ENCODE measurements at regions not wholly inside any gene's neighbourhood (a gene's known extent, or its start where the extent isn't known, plus 50 kb on each side); places are given as distances from the start of the nearest gene placed in this dataset.
A peak's percentile ranks its signal among the peaks of the same experiment; 100 is the strongest.

GRCh38 chr7:94250124-94250523 lies 144.6 kb upstream of the COL1A2 start:
- no peaks in the 10 kb centered on the region for H3K27me3 ChIP-seq (ENCODE audit: control insufficient read depth in 5 of 5, insufficient read depth in 4 of 5, low read length in 5 of 5)
- no peaks in the 10 kb centered on the region for H3K36me3 ChIP-seq (ENCODE audit: control insufficient read depth in 5 of 5, insufficient read depth in 5 of 5, low read length in 5 of 5)
- H3K9ac ChIP-seq (ENCODE audit: low read length in 5 of 5) = no peak overlapping the region
- H3K9me3 ChIP-seq (ENCODE audit: control insufficient read depth in 5 of 5, low read length in 5 of 5) = no peaks in the 10 kb centered on the region
- no peak overlapping the region for H3K27ac ChIP-seq (ENCODE audit: low read depth, low read length)
- no peaks in the 10 kb centered on the region for H3K4me1 ChIP-seq (ENCODE audit: control insufficient read depth in 5 of 5, insufficient read depth in 5 of 5, low read length in 5 of 5)
- no peak overlapping the region for H3K4me3 ChIP-seq (ENCODE audit: low read depth in 1 of 5, low read length in 5 of 5)

- H3K27ac ChIP-seq (ENCODE audit: low read depth, low read length) = no peak overlapping the region
- H3K9me3 ChIP-seq (ENCODE audit: control insufficient read depth in 5 of 5, low read length in 5 of 5) = no peaks in the 10 kb centered on the region
- H3K36me3 ChIP-seq (ENCODE audit: control insufficient read depth in 5 of 5, insufficient read depth in 5 of 5, low read length in 5 of 5) = no peaks in the 10 kb centered on the region
- H3K4me3 ChIP-seq (ENCODE audit: low read depth in 1 of 5, low read length in 5 of 5) = no peak overlapping the region
- H3K4me1 ChIP-seq (ENCODE audit: control insufficient read depth in 5 of 5, insufficient read depth in 5 of 5, low read length in 5 of 5) = no peaks in the 10 kb centered on the region
- no peaks in the 10 kb centered on the region for H3K27me3 ChIP-seq (ENCODE audit: control insufficient read depth in 5 of 5, insufficient read depth in 4 of 5, low read length in 5 of 5)
- H3K9ac ChIP-seq (ENCODE audit: low read length in 5 of 5) = no peak overlapping the region
Observed at GRCh38 chr7:94250987-94251386, 143.7 kb upstream of the COL1A2 start.

- Histone ChIP-seq H3K36me3 (ENCODE audit: control insufficient read depth in 5 of 5, insufficient read depth in 5 of 5, low read length in 5 of 5) (no peaks in the 10 kb centered on the region), H3K27me3 (ENCODE audit: control insufficient read depth in 5 of 5, insufficient read depth in 4 of 5, low read length in 5 of 5) (no peaks in the 10 kb centered on the region), H3K4me1 (ENCODE audit: control insufficient read depth in 5 of 5, insufficient read depth in 5 of 5, low read length in 5 of 5) (no peaks in the 10 kb centered on the region), H3K9ac (ENCODE audit: low read length in 5 of 5) (no peak overlapping the region), H3K27ac (ENCODE audit: low read depth, low read length) (no peak overlapping the region), H3K4me3 (ENCODE audit: low read depth in 1 of 5, low read length in 5 of 5) (no peak overlapping the region), H3K9me3 (ENCODE audit: control insufficient read depth in 5 of 5, low read length in 5 of 5) (no peaks in the 10 kb centered on the region)
Observed at GRCh38 chr7:94252124-94252523, 142.6 kb upstream of the COL1A2 start.

GRCh38 chr7:94252971-94253370 lies 141.7 kb upstream of the COL1A2 start:
- Histone ChIP-seq H3K4me3 (ENCODE audit: low read depth in 1 of 5, low read length in 5 of 5) (no peak overlapping the region), H3K27me3 (ENCODE audit: control insufficient read depth in 5 of 5, insufficient read depth in 4 of 5, low read length in 5 of 5) (no peaks in the 10 kb centered on the region), H3K4me1 (ENCODE audit: control insufficient read depth in 5 of 5, insufficient read depth in 5 of 5, low read length in 5 of 5) (no peaks in the 10 kb centered on the region), H3K27ac (ENCODE audit: low read depth, low read length) (no peak overlapping the region), H3K9ac (ENCODE audit: low read length in 5 of 5) (no peak overlapping the region), H3K9me3 (ENCODE audit: control insufficient read depth in 5 of 5, low read length in 5 of 5) (no peaks in the 10 kb centered on the region), H3K36me3 (ENCODE audit: control insufficient read depth in 5 of 5, insufficient read depth in 5 of 5, low read length in 5 of 5) (no peaks in the 10 kb centered on the region)

- Histone ChIP-seq H3K9ac (ENCODE audit: low read length in 5 of 5) (no peak overlapping the region), H3K9me3 (ENCODE audit: control insufficient read depth in 5 of 5, low read length in 5 of 5) (no peaks in the 10 kb centered on the region), H3K27ac (ENCODE audit: low read depth, low read length) (no peak overlapping the region), H3K4me1 (ENCODE audit: control insufficient read depth in 5 of 5, insufficient read depth in 5 of 5, low read length in 5 of 5) (peaks cover 0 to 3% (median 0%) of the 10 kb centered on the region in 5 donors), H3K4me3 (ENCODE audit: low read depth in 1 of 5, low read length in 5 of 5) (no peak overlapping the region), H3K27me3 (ENCODE audit: control insufficient read depth in 5 of 5, insufficient read depth in 4 of 5, low read length in 5 of 5) (no peaks in the 10 kb centered on the region), H3K36me3 (ENCODE audit: control insufficient read depth in 5 of 5, insufficient read depth in 5 of 5, low read length in 5 of 5) (no peaks in the 10 kb centered on the region)
Observed at GRCh38 chr7:94253686-94254085, 141.0 kb upstream of the COL1A2 start.

DNA sequence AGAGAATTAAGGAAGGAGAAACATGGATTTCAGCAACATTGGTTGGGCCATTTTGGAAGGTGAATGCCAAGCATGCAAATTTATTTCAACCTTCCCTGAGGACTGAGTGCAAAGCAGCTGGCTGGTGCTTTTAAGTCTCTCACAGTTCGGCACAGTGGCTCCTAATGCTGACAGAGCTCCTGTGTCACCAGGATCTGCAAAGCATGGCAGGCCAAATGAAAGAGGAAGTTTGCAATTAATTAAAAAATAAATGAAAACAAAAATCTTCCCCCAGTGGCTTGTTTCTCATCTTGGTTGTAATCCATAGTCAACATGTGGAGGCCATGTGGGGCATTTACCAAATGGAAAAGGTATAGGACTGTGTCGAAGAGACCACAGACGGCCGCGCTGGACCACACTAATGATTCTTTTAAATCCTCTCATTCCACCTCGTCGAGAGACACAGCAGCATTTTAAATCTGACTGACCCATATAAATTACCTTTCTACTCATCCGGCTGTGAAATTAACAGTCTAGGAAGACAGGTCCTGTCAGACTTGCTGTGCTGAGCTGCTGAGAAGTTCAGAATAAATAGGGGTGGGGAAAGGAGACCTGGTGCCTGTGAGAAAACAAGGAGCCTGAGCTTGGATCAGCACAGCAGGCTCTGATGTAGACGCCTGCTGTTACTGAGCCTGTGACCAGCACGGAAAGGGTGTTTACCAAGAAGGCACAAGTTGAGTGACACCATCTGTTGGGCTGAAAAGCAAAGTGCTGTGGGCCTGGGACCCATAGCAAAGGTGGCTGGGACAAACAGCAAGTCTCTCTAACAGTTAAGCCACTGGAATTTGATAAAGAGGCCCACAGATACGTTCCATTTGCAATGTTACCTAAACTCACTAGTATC lies 136.0 kb upstream of the COL1A2 start:
- Histone ChIP-seq H3K9ac (ENCODE audit: low read length in 5 of 5) (no peak overlapping the region), H3K4me1 (ENCODE audit: control insufficient read depth in 5 of 5, insufficient read depth in 5 of 5, low read length in 5 of 5) (peaks cover 0 to 4% (median 0%) of the 10 kb centered on the region in 5 donors), H3K36me3 (ENCODE audit: control insufficient read depth in 5 of 5, insufficient read depth in 5 of 5, low read length in 5 of 5) (no peaks in the 10 kb centered on the region), H3K27me3 (ENCODE audit: control insufficient read depth in 5 of 5, insufficient read depth in 4 of 5, low read length in 5 of 5) (no peaks in the 10 kb centered on the region), H3K9me3 (ENCODE audit: control insufficient read depth in 5 of 5, low read length in 5 of 5) (no peaks in the 10 kb centered on the region), H3K27ac (ENCODE audit: low read depth, low read length) (no peak overlapping the region), H3K4me3 (ENCODE audit: low read depth in 1 of 5, low read length in 5 of 5) (no peak overlapping the region)

GRCh38 chr7:94261067-94261466 lies 133.6 kb upstream of the COL1A2 start:
- no peaks in the 10 kb centered on the region for H3K27me3 ChIP-seq (ENCODE audit: control insufficient read depth in 5 of 5, insufficient read depth in 4 of 5, low read length in 5 of 5)
- peaks cover 0 to 6% (median 2%) of the 10 kb centered on the region in 5 donors for H3K4me1 ChIP-seq (ENCODE audit: control insufficient read depth in 5 of 5, insufficient read depth in 5 of 5, low read length in 5 of 5)
- no peaks in the 10 kb centered on the region for H3K9me3 ChIP-seq (ENCODE audit: control insufficient read depth in 5 of 5, low read length in 5 of 5)
- no peak overlapping the region for H3K9ac ChIP-seq (ENCODE audit: low read length in 5 of 5)
- H3K27ac ChIP-seq (ENCODE audit: low read depth, low read length) = no peak overlapping the region
- no peak overlapping the region for H3K4me3 ChIP-seq (ENCODE audit: low read depth in 1 of 5, low read length in 5 of 5)
- no peaks in the 10 kb centered on the region for H3K36me3 ChIP-seq (ENCODE audit: control insufficient read depth in 5 of 5, insufficient read depth in 5 of 5, low read length in 5 of 5)

GRCh38 chr7:94264756-94265155 lies 129.9 kb upstream of the COL1A2 start:
- peak overlapping the region; percentile 20 for H3K27ac ChIP-seq (ENCODE audit: low read depth, low read length)
- H3K36me3 ChIP-seq (ENCODE audit: control insufficient read depth in 5 of 5, insufficient read depth in 5 of 5, low read length in 5 of 5) = no peaks in the 10 kb centered on the region
- peaks cover 4 to 11% (median 6%) of the 10 kb centered on the region in 5 donors for H3K4me1 ChIP-seq (ENCODE audit: control insufficient read depth in 5 of 5, insufficient read depth in 5 of 5, low read length in 5 of 5)
- no peak overlapping the region for H3K9ac ChIP-seq (ENCODE audit: low read length in 5 of 5)
- H3K4me3 ChIP-seq (ENCODE audit: low read depth in 1 of 5, low read length in 5 of 5) = no peak overlapping the region
- no peaks in the 10 kb centered on the region for H3K27me3 ChIP-seq (ENCODE audit: control insufficient read depth in 5 of 5, insufficient read depth in 4 of 5, low read length in 5 of 5)
- no peaks in the 10 kb centered on the region for H3K9me3 ChIP-seq (ENCODE audit: control insufficient read depth in 5 of 5, low read length in 5 of 5)

DNA sequence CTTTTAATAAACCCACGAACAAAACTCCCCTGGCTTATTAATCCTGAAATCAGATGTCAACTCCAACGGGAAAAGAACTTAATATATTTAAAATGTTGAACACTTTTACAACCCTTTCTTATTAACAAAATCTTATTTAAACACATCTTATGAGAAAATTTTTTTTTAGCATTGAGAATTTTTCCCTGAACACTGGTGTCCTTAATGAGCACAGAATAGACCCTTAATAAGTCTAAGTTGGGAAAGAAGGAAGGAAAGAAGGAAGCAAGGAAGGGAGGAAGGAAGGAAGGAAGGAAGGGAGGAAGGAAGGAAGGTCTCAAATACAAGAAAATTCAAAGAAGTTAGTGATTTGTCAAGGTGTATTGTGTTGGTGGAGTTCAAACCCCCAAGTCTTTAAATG lies 129.2 kb upstream of the COL1A2 start:
- Histone ChIP-seq H3K4me3 (ENCODE audit: low read depth in 1 of 5, low read length in 5 of 5) (no peak overlapping the region), H3K4me1 (ENCODE audit: control insufficient read depth in 5 of 5, insufficient read depth in 5 of 5, low read length in 5 of 5) (peaks cover 4 to 10% (median 6%) of the 10 kb centered on the region in 5 donors), H3K9ac (ENCODE audit: low read length in 5 of 5) (no peak overlapping the region), H3K27me3 (ENCODE audit: control insufficient read depth in 5 of 5, insufficient read depth in 4 of 5, low read length in 5 of 5) (no peaks in the 10 kb centered on the region), H3K27ac (ENCODE audit: low read depth, low read length) (peak overlapping the region; percentile 77), H3K9me3 (ENCODE audit: control insufficient read depth in 5 of 5, low read length in 5 of 5) (no peaks in the 10 kb centered on the region), H3K36me3 (ENCODE audit: control insufficient read depth in 5 of 5, insufficient read depth in 5 of 5, low read length in 5 of 5) (no peaks in the 10 kb centered on the region)

GRCh38 chr7:94266238-94266644 lies 128.5 kb upstream of the COL1A2 start:
- H3K4me1 ChIP-seq (ENCODE audit: control insufficient read depth in 5 of 5, insufficient read depth in 5 of 5, low read length in 5 of 5) = peaks cover 4 to 10% (median 6%) of the 10 kb centered on the region in 5 donors
- no peaks in the 10 kb centered on the region for H3K36me3 ChIP-seq (ENCODE audit: control insufficient read depth in 5 of 5, insufficient read depth in 5 of 5, low read length in 5 of 5)
- H3K9ac ChIP-seq (ENCODE audit: low read length in 5 of 5) = no peak overlapping the region
- H3K9me3 ChIP-seq (ENCODE audit: control insufficient read depth in 5 of 5, low read length in 5 of 5) = no peaks in the 10 kb centered on the region
- peak overlapping the region; percentile 77 for H3K27ac ChIP-seq (ENCODE audit: low read depth, low read length)
- no peak overlapping the region for H3K4me3 ChIP-seq (ENCODE audit: low read depth in 1 of 5, low read length in 5 of 5)
- H3K27me3 ChIP-seq (ENCODE audit: control insufficient read depth in 5 of 5, insufficient read depth in 4 of 5, low read length in 5 of 5) = no peaks in the 10 kb centered on the region

Data from subcutaneous abdominal adipose tissue (tissue), 5 donors.